ENCODE measurements at regions not wholly inside any gene's neighbourhood (a gene's known extent, or its start where the extent isn't known, plus 50 kb on each side); places are given as distances from the start of the nearest gene placed in this dataset.

- no peak overlapping the region for H3K27ac ChIP-seq (ENCODE audit: insufficient read length, low read depth, low read length)
- H3K27ac Mint-ChIP-seq = no peak overlapping the region
- no peak overlapping the region for H2AK5ac ChIP-seq (ENCODE audit: insufficient read length, low read length)
- no peaks in the 10 kb centered on the region for H3K23me2 ChIP-seq (ENCODE audit: insufficient read length, low read depth, low read length, poor library complexity, severe bottlenecking)
- no peaks in the 10 kb centered on the region for H3K36me3 Mint-ChIP-seq (ENCODE audit: insufficient read depth in 1 of 3, low read depth in 3 of 3)
- H2BK5ac ChIP-seq (ENCODE audit: insufficient read length, low read length) = no peak overlapping the region
- no peak overlapping the region for H3K9ac ChIP-seq (ENCODE audit: extremely low read depth, insufficient read length, low read length)
- H4K91ac ChIP-seq (ENCODE audit: insufficient read length, low read depth, low read length) = no peak overlapping the region
- H3K27me3 Mint-ChIP-seq (ENCODE audit: low read depth) = no peaks in the 10 kb centered on the region
- H3K14ac ChIP-seq (ENCODE audit: insufficient read depth, low read length) = no peak overlapping the region
- no peak overlapping the region for H3T11ph ChIP-seq (ENCODE audit: low read length)
- H3K27me3 ChIP-seq (ENCODE audit: insufficient read depth, low read length) = no peaks in the 10 kb centered on the region
- H3K4me3 Mint-ChIP-seq = no peak overlapping the region
- no peaks in the 10 kb centered on the region for H4K20me1 ChIP-seq (ENCODE audit: control insufficient read depth, insufficient read depth, insufficient read length)
- no peak for DNase-seq
- H3K4me1 Mint-ChIP-seq = no peaks in the 10 kb centered on the region
- no peak for TF ChIP-seq CTCF (conservative IDR thresholded peaks at IDR 0.05)
- no peak overlapping the region for H2BK20ac ChIP-seq (ENCODE audit: low read depth, low read length, poor library complexity, severe bottlenecking)
- no peaks in the 10 kb centered on the region for H3K79me2 ChIP-seq (ENCODE audit: insufficient read depth, low read length)
- no peak overlapping the region for H3K4ac ChIP-seq (ENCODE audit: low read depth, low read length)
- no peak overlapping the region for H2BK15ac ChIP-seq (ENCODE audit: low read depth, low read length)
- no peak overlapping the region for H3K56ac ChIP-seq (ENCODE audit: insufficient read length, low read depth, low read length)
- H2BK120ac ChIP-seq (ENCODE audit: low read depth, low read length, poor library complexity, severe bottlenecking) = no peak overlapping the region
- no peak overlapping the region for H2BK12ac ChIP-seq (ENCODE audit: insufficient read length, low read depth, low read length)
- H3K9me3 Mint-ChIP-seq = no peaks in the 10 kb centered on the region
- no peak overlapping the region for H3K23ac ChIP-seq (ENCODE audit: insufficient read length, low read depth, low read length)
- no peaks in the 10 kb centered on the region for H3K79me1 ChIP-seq (ENCODE audit: insufficient read depth, low read depth, low read length, poor library complexity, severe bottlenecking)
- no peak overlapping the region for H3K18ac ChIP-seq (ENCODE audit: insufficient read length, low read depth, low read length)
- H4K5ac ChIP-seq (ENCODE audit: insufficient read length, low read depth, low read length) = no peak overlapping the region
- no peaks in the 10 kb centered on the region for H3K9me3 ChIP-seq (ENCODE audit: control insufficient read depth, low read depth, low read length)
- no peak overlapping the region for H3K4me2 ChIP-seq (ENCODE audit: insufficient read depth, insufficient read length, low read length)
- no peak overlapping the region for H4K8ac ChIP-seq (replicated peaks; ENCODE audit: insufficient read length, low read depth, low read length)
- H3K4me1 ChIP-seq (ENCODE audit: insufficient read depth, low read length) = no peaks in the 10 kb centered on the region
- H2AFZ ChIP-seq (ENCODE audit: low read length) = no peak overlapping the region
Measured at GRCh38 chr17:10968007-10968406, 130.1 kb upstream of the PIRT start.
